Right lobe of liver (tissue), 6 donors: ENCODE measurements at regions not wholly inside any gene's neighbourhood (a gene's known extent, or its start where the extent isn't known, plus 50 kb on each side); places are given as distances from the start of the nearest gene placed in this dataset.

Experiments used
- ATAC-seq, 4 donors: fragments of 200-7000 bp; cut with Tn5 transposase; one replicate each; pipeline ENCODE4 v1.9.1; 2020; ENCODE audit warnings: mild to moderate bottlenecking in 4 of 4, moderate library complexity in 4 of 4
- DNase-seq, 3 donors: peaks; one replicate each; pipeline ENCODE4 v3.0.0-alpha.2; 2020
- H3K27ac ChIP-seq, 3 donors: fragments of 200-600 bp; one replicate each; pipeline ENCODE4 v1.8.0; 2022
- H3K27me3 ChIP-seq, 2 donors: fragments of 200-600 bp; one replicate each; pipeline ENCODE4 v1.8.0; 2022
- H3K36me3 ChIP-seq, 4 donors: fragments of 200-600 bp; sonication (generic) in 1 of 4; one replicate each; pipeline versions ENCODE4 v1.5.1 to v1.8.0; 2017 to 2022; ENCODE audit warnings: control low read depth in 1 of 4
- H3K4me1 ChIP-seq, 4 donors: fragments of 200-600 bp; sonication (generic) in 1 of 4; one replicate each; pipeline versions ENCODE4 v1.5.1 to v1.8.0; 2017 to 2022; ENCODE audit warnings: control low read depth in 1 of 4
- H3K4me3 ChIP-seq, 3 donors: fragments of 200-600 bp; one replicate each; pipeline ENCODE4 v1.8.0; 2022
- H3K9me3 ChIP-seq, 4 donors: fragments of 200-600 bp; sonication (generic) in 1 of 4; one replicate each; pipeline versions ENCODE4 v1.5.1 to v1.8.0; 2017 to 2022; ENCODE audit warnings: control low read depth in 1 of 4
- POLR2A ChIP-seq: fragments of 450-650 bp; IDR thresholded peaks from one replicate; pipeline ENCODE4 v1.6.1; 2017; ENCODE audit warnings: antibody characterized with exemption, mild to moderate bottlenecking
- WGBS: methylation state at CpG from one replicate; pipeline ENCODE4 v1.1.6; 2018; ENCODE audit warnings: low coverage, low lambda C conversion rate; ENCODE audit not compliant: insufficient coverage; ENCODE audit errors: missing lambda C conversion rate; 5-methylcytosine and 5-hydroxymethylcytosine counted together
- intact Hi-C, 2 donors: fragments of 100-400 bp; cut with DNase I; formaldehyde crosslinking; loops; one replicate each; pipeline versions ENCODE4 v1.11.2 to v1.14.1; 2022
- TF ChIP-seq, protein P1 (sequence below), 4 donors: fragments of 200-600 bp in 3 of 4; fragments of 450-650 bp in 1 of 4; IDR thresholded peaks; one replicate each; pipeline versions ENCODE4 v1.5.1 to v1.8.0; 2016 to 2022; ENCODE audit warnings: antibody characterized with exemption in 4 of 4, mild to moderate bottlenecking in 2 of 4
- donor health status: DM: no; HTN: yes; CAD: no.
- donor health status: DM: no; HTN: no; CAD: no.
- donor health status: DM: no; HTN: no; CAD: no.
- donor health status: DM: no; HTN: yes; CAD: no.
- donor health status: DM: no; HTN: yes; CAD: no.

DNA sequence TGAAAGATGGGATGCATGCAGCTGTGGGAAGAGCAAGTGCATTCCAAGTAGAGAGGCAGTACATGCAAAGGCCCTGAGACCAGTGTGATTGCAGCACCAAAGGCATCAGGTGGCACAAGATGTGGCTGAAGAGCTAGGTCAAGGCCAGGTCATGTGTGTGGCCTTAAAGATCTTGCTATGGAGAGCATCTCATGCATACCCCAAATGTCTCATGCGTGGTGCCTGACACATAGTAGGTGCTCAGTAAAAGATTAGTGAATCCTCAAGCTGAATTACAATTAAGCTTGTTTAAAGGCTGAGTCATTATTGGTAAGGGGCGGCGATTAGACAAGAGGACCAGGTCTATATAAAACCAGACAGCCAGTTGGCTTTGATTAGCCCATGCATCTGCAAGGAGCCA is 336.6 kb downstream of the FGFR2 start:
- Histone ChIP-seq H3K36me3 (no peaks in the 10 kb centered on the region), H3K9me3 (no peaks in the 10 kb centered on the region), H3K27ac (no peak overlapping the region), H3K4me3 (no peak overlapping the region), H3K4me1 (peaks cover 0 to 9% (median 0%) of the 10 kb centered on the region in 4 donors), H3K27me3 (no peaks in the 10 kb centered on the region)
- ATAC-seq (no peak), DNase-seq (no peak)
- 100% methylated on average over 2 of the region's 3 CpGs for WGBS
- intact Hi-C loops, result no loop called here
- TF ChIP-seq POLR2A, result no peak
- TF ChIP-seq, protein P1, sequence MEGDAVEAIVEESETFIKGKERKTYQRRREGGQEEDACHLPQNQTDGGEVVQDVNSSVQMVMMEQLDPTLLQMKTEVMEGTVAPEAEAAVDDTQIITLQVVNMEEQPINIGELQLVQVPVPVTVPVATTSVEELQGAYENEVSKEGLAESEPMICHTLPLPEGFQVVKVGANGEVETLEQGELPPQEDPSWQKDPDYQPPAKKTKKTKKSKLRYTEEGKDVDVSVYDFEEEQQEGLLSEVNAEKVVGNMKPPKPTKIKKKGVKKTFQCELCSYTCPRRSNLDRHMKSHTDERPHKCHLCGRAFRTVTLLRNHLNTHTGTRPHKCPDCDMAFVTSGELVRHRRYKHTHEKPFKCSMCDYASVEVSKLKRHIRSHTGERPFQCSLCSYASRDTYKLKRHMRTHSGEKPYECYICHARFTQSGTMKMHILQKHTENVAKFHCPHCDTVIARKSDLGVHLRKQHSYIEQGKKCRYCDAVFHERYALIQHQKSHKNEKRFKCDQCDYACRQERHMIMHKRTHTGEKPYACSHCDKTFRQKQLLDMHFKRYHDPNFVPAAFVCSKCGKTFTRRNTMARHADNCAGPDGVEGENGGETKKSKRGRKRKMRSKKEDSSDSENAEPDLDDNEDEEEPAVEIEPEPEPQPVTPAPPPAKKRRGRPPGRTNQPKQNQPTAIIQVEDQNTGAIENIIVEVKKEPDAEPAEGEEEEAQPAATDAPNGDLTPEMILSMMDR (IDR thresholded peaks at IDR 0.05), result no peak

DNA sequence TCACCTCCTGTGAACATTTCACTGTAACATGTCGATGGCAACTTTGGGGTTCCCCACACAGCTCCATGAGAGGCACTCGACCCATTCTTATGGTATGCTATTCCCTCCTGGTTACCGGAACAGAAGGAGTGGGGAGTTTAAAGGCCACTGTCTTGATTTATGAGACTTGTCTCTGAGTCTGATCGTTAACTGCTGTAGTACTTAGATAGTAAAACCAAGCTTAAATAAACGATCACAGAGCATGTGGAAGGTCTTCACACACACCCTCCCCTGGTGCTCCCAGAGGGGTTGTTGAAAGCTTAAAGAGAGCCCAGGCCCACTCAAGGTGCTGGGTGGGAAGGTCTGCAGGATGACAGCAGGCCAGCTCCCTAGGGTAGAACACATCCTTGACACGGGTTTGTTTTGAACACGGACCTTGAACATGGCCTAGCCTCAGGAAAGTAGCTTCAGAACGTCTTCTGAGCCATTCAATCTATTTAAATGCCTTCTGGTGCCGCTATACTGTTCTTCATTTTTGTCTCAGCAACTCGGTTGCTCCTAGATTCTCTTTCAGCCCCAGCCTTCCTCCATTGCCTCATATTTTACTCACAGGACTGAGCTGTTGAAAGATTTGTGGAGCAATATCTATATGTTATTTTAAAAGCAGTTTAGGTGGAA is 335.3 kb downstream of the FGFR2 start:
- Histone ChIP-seq H3K4me1 (peaks cover 0 to 12% (median 0%) of the 10 kb centered on the region in 4 donors), H3K27me3 (no peaks in the 10 kb centered on the region), H3K9me3 (no peaks in the 10 kb centered on the region), H3K27ac (no peak overlapping the region), H3K4me3 (no peak overlapping the region), H3K36me3 (no peaks in the 10 kb centered on the region)
- 60% methylated on average over 9 of the region's 10 CpGs for WGBS
- TF ChIP-seq, protein P1 (IDR thresholded peaks at IDR 0.05), result no peak
- TF ChIP-seq POLR2A, result no peak
- DNase-seq (no peak), ATAC-seq (no peak)
- intact Hi-C loops, result no loop called here

DNA sequence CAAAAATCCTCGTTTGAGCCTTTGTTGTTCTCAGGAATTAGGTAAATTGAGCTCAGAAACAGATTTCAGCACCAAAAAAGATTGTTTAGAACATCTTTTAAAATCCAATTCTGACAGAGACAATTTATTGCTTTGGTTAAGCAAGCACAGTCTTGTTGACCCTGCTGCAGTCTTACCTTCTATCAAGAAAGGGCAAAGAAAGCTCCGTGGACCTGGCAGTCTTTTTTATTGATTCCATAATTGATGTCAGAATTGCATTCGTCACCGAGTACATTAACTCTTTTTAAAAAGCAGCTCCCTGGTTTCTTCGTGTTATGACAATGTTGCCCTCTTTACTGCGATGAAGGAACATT is 334.8 kb downstream of the FGFR2 start:
- WGBS, result 69% methylated on average over 6 of the region's 6 CpGs

DNA sequence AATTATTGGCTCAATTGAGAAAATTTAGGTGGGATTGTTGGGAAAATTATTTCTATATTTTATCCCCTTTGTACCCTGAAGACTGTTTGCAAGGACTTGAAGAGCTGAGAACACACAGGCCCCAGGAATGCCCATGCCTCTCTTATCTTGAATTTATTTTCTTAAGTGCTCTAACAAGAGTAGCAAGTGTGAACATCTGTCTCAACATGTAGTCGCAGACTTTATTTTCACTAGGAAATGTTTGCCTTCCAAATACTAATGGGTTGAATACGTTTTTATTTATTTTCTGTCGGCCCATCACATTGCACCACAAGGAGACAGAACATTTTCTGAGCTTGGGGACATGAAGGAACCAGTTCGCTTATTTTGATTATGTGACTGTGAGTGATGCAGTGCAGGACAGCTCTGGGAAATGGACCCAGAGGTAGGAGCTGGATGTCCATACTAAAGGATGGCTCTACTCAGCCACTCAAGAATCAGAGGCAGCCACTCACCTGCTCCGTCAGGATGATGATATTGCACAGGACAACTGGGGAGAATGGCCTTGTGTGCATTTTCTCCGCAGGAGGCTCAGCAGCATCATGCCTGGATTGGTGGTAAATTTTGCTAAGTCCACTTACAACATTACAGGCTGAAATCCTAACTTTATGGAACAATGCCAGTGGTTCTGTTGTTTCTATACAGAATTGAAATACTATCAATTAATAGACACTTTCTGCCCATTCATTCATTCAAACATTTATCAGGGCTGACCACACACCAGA is 332.7 kb downstream of the FGFR2 start:
- ATAC-seq, result no peak
- H3K27ac ChIP-seq, result no peak overlapping the region
- no peak for DNase-seq
- H3K27me3 ChIP-seq, result no peaks in the 10 kb centered on the region
- H3K36me3 ChIP-seq, result no peaks in the 10 kb centered on the region
- 51% methylated on average over 5 of the region's 6 CpGs for WGBS
- no peaks in the 10 kb centered on the region for H3K9me3 ChIP-seq
- H3K4me1 ChIP-seq, result peaks cover 0 to 12% (median 0%) of the 10 kb centered on the region in 4 donors
- H3K4me3 ChIP-seq, result no peak overlapping the region
- intact Hi-C loops, result no loop called here
- TF ChIP-seq POLR2A, result no peak
- TF ChIP-seq, protein P1 (IDR thresholded peaks at IDR 0.05), result no peak

More for the DNA sequence above, 334.8 kb downstream of the FGFR2 start:
- no peak for ATAC-seq
- Histone ChIP-seq H3K36me3 (no peaks in the 10 kb centered on the region), H3K9me3 (no peaks in the 10 kb centered on the region), H3K4me1 (peaks cover 0 to 12% (median 0%) of the 10 kb centered on the region in 4 donors), H3K27ac (no peak overlapping the region), H3K27me3 (no peaks in the 10 kb centered on the region), H3K4me3 (no peak overlapping the region)
- TF ChIP-seq, protein P1 (IDR thresholded peaks at IDR 0.05), result no peak
- TF ChIP-seq POLR2A, result no peak
- intact Hi-C loops, result no loop called here
- no peak for DNase-seq
